Endothelial cell of umbilical vein (primary cell): ENCODE measurements at regions not wholly inside any gene's neighbourhood (a gene's known extent, or its start where the extent isn't known, plus 50 kb on each side); places are given as distances from the start of the nearest gene placed in this dataset.

Source experiments
- BruUV-seq: library from RNA; stranded (reverse); fragments of 400-500 nt; replicated peaks from 2 replicates; lab custom pipeline; 2021; lab: Mats Ljungman, UMichigan
- CTCF ChIA-PET: fragments of 300-600, 350-600 bp; sonication (Branson Sonifier 250); formaldehyde crosslinking; loops from one replicate; lab custom pipeline; 2021; ENCODE audit warnings: antibody characterized with exemption, inconsistent platforms; lab: Charles Lee
- POLR2A ChIA-PET: fragments of 300-600, 350-600 bp; sonication (Branson Sonifier 250); formaldehyde crosslinking; loops from one replicate; lab custom pipeline; 2021; ENCODE audit warnings: antibody characterized with exemption, inconsistent platforms; lab: Charles Lee
- DNase-seq: peaks from one replicate; pipeline ENCODE4 v3.0.0-alpha.2; 2011; ENCODE audit warnings: low read depth, low spot score
- FAIRE-seq: peaks from 2 replicates; lab custom pipeline; 2011; peaks lifted over from hg19 to GRCh38; lab: Jason Lieb, UNC
- H2AFZ ChIP-seq: 2 replicates; pipeline ENCODE4 v1.6.0; 2012; ENCODE audit warnings: low read depth, low read length, control low read depth, inconsistent platforms
- H3K27ac ChIP-seq: 2 replicates; pipeline ENCODE4 v1.5.1; 2011; ENCODE audit warnings: low read depth, mild to moderate bottlenecking, control low read depth, low read length, moderate library complexity; ENCODE audit not compliant: insufficient read depth
- H3K27me3 ChIP-seq, 2 experiments: 2 replicates each; pipeline versions ENCODE4 v1.6.0 to v1.6.1; 2011; ENCODE audit warnings: low read length in 2 of 2, mixed read lengths in 1 of 2; ENCODE audit not compliant: control insufficient read depth in 2 of 2, insufficient read depth in 2 of 2
- H3K36me3 ChIP-seq, 2 experiments: 2 replicates in 1 of 2; 3 replicates in 1 of 2; pipeline ENCODE4 v1.5.1; 2011; ENCODE audit warnings: low read length in 2 of 2, mild to moderate bottlenecking in 1 of 2, moderate library complexity in 1 of 2; ENCODE audit not compliant: control insufficient read depth in 2 of 2, insufficient read depth in 2 of 2; ENCODE audit errors: extremely low read depth in 1 of 2
- H3K4me1 ChIP-seq: 3 replicates; pipeline ENCODE4 v1.5.1; 2011; ENCODE audit warnings: mild to moderate bottlenecking, low read length; ENCODE audit not compliant: control insufficient read depth, insufficient read depth; ENCODE audit errors: extremely low read depth
- H3K4me2 ChIP-seq: 2 replicates; pipeline ENCODE4 v1.6.1; 2011; ENCODE audit warnings: low read length, control low read depth, mixed read lengths; ENCODE audit not compliant: insufficient read depth
- H3K4me3 ChIP-seq, 3 experiments: fragments of 200-600 bp in 1 of 3; sonication (generic), shearing (Covaris generic) in 1 of 3; replicated peaks in 1 of 3; 2 replicates each; pipeline ENCODE4 v1.5.1; 2011 to 2016; ENCODE audit warnings: control low read depth in 3 of 3, low read length in 3 of 3, mild to moderate bottlenecking in 2 of 3, inconsistent platforms in 1 of 3, low read depth in 1 of 3, moderate library complexity in 1 of 3; ENCODE audit not compliant: insufficient read depth in 1 of 3
- H3K79me2 ChIP-seq: 2 replicates; pipeline ENCODE4 v1.6.0; 2012; ENCODE audit warnings: low read length, inconsistent platforms; ENCODE audit not compliant: control insufficient read depth, insufficient read depth
- H3K9ac ChIP-seq: replicated peaks from 2 replicates; pipeline ENCODE3; 2011; ENCODE audit warnings: low read length, control low read depth; ENCODE audit not compliant: insufficient read depth; ENCODE audit errors: extremely low read depth
- H3K9me1 ChIP-seq: replicated peaks from 3 replicates; pipeline ENCODE4 v1.6.0; 2011; ENCODE audit warnings: mild to moderate bottlenecking, low read length; ENCODE audit not compliant: control insufficient read depth, insufficient read depth; ENCODE audit errors: extremely low read depth
- H3K9me3 ChIP-seq: replicated peaks from 2 replicates; pipeline ENCODE4 v1.5.1; 2012; ENCODE audit warnings: low read length, inconsistent platforms; ENCODE audit not compliant: control insufficient read depth, insufficient read depth
- H4K20me1 ChIP-seq: replicated peaks from 2 replicates; pipeline ENCODE3; 2011; ENCODE audit warnings: mild to moderate bottlenecking, low read length; ENCODE audit not compliant: control insufficient read depth, insufficient read depth; ENCODE audit errors: extremely low read depth
- EZH2 ChIP-seq: IDR thresholded peaks from 2 replicates; pipeline ENCODE4 v1.6.1; 2012; ENCODE audit warnings: borderline replicate concordance, low read depth, mild to moderate bottlenecking, moderate library complexity, low read length, inconsistent platforms; ENCODE audit not compliant: severe bottlenecking
- FOS ChIP-seq: IDR thresholded peaks from 2 replicates; pipeline ENCODE4 v1.6.1; 2011; ENCODE audit warnings: mild to moderate bottlenecking, low read length, moderate library complexity, borderline replicate concordance; ENCODE audit not compliant: insufficient read depth
- JUN ChIP-seq: IDR thresholded peaks from 2 replicates; pipeline ENCODE4 v1.6.1; 2011; ENCODE audit warnings: borderline replicate concordance, low read depth; ENCODE audit not compliant: insufficient read length, insufficient read depth
- MYC ChIP-seq: IDR thresholded peaks from one replicate; pipeline ENCODE4 v1.6.1; 2011; ENCODE audit warnings: mild to moderate bottlenecking, low read depth, low read length
- POLR2AphosphoS5 ChIP-seq: IDR thresholded peaks from 2 replicates; pipeline ENCODE4 v1.6.1; 2012; ENCODE audit warnings: low read depth, mild to moderate bottlenecking, control low read depth, low read length, moderate library complexity; ENCODE audit not compliant: insufficient read depth
- dilution Hi-C: fragments of 300-500 bp; cut with MboI; formaldehyde crosslinking; loops from one replicate; pipeline ENCODE4 v1.15.0; 2019; ENCODE audit warnings: low sequenced_read_pairs; ENCODE audit not compliant: extremely low pct_ligation_motif_present
- intact Hi-C: fragments of 100-400 bp; cut with micrococcal nuclease; formaldehyde crosslinking; loops from one replicate; pipeline ENCODE4 v1.10.0; 2022
- TF ChIP-seq, protein P1 (sequence below), 2 donors: IDR thresholded peaks; 1 replicate in 1 of 2; 2 replicates in 1 of 2; pipeline ENCODE4 v1.5.1; 2011; ENCODE audit warnings: low read length in 2 of 2, mild to moderate bottlenecking in 2 of 2, moderate library complexity in 2 of 2, control low read depth in 1 of 2, inconsistent platforms in 1 of 2, low read depth in 1 of 2; ENCODE audit not compliant: insufficient read depth in 1 of 2; ENCODE audit errors: extremely low read depth in 1 of 2

DNA sequence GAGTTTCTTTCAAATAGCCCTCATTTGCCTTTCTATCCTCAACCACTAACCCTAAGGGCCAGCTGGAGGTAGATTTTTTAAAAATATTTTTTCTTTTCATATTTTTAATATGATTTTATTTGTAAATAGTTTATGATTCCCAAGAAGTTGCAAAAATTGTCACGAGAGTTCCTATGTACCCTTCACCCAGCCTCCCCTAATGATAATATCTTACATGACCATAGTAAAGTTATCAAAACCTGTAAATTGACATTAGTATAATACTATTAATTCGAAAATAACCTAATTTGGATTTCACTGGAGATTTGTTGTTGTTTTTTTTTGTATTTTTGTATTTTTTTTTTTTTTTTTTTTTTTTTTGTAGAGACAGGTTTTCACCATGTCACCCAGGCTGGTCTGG is 495.5 kb downstream of the MIAT start:
- TF ChIP-seq POLR2AphosphoS5 (no peak), EZH2 (no peak), MYC (no peak), FOS (no peak), JUN (no peak)
- TF ChIP-seq, protein P1, sequence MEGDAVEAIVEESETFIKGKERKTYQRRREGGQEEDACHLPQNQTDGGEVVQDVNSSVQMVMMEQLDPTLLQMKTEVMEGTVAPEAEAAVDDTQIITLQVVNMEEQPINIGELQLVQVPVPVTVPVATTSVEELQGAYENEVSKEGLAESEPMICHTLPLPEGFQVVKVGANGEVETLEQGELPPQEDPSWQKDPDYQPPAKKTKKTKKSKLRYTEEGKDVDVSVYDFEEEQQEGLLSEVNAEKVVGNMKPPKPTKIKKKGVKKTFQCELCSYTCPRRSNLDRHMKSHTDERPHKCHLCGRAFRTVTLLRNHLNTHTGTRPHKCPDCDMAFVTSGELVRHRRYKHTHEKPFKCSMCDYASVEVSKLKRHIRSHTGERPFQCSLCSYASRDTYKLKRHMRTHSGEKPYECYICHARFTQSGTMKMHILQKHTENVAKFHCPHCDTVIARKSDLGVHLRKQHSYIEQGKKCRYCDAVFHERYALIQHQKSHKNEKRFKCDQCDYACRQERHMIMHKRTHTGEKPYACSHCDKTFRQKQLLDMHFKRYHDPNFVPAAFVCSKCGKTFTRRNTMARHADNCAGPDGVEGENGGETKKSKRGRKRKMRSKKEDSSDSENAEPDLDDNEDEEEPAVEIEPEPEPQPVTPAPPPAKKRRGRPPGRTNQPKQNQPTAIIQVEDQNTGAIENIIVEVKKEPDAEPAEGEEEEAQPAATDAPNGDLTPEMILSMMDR (IDR thresholded peaks at IDR 0.05; ENCODE audit: extremely low read depth in 1 of 2, insufficient read depth in 1 of 2, low read depth in 1 of 2, low read length in 2 of 2) = no peak
- Histone ChIP-seq H3K79me2 (no peaks in the 10 kb centered on the region), H3K36me3 (no peaks in the 10 kb centered on the region), H3K9ac (no peak overlapping the region), H3K4me1 (peaks cover 35% of the 10 kb centered on the region), H3K9me1 (no peaks in the 10 kb centered on the region), H3K27me3 (no peaks in the 10 kb centered on the region), H3K4me2 (no peak overlapping the region), H2AFZ (no peak overlapping the region), H3K27ac (peak overlapping the region; percentile 90), H3K9me3 (no peaks in the 10 kb centered on the region), H3K4me3 (no peak overlapping the region), H4K20me1 (no peaks in the 10 kb centered on the region)
- FAIRE-seq (no peak), DNase-seq (no peak)
- BruUV-seq = no TSS peak
- intact Hi-C loops (loop anchor here (1.0 to 5.0 kb wide), 5 partner anchors 37 to 649 kb away; partner anchors contain the start of gene MN1), dilution Hi-C loops (no loop called here)
- POLR2A ChIA-PET = no interaction called here
- CTCF ChIA-PET = interaction anchor here (0.8 to 2.4 kb wide), 4 partner anchors 8 to 42 kb away, joined by 3 to 11 read pairs (median 4); no protein-coding TSS in a partner anchor
